ENCODE measurements at regions not wholly inside any gene's neighbourhood (a gene's known extent, or its start where the extent isn't known, plus 50 kb on each side); places are given as distances from the start of the nearest gene placed in this dataset.

DNA sequence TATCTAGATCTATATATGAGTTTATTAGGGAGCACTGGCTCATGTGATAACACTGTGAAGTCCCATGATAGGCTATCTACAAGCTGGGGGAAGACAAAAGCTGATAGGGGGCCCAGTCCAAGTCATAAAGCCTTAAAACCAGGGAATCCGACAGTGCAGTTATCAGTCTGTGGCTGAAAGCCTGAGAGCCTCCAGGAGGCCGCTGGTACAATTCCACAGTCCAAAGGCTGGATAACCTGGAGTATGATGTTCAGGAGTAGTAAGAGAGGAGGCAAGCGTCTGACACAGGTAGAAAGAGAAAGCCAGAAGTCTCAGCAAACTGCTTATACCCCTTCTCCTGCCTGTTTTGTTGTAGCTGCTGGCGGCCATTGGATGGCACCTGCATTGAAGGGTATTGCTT lies 177.6 kb upstream of the SPRY1 start:
- Histone ChIP-seq H3K36me3 (replicated peaks; ENCODE audit: low read depth, low read length) (no peaks in the 10 kb centered on the region), H3K27me3 (ENCODE audit: low read depth, low read length) (no peaks in the 10 kb centered on the region), H3K27ac (ENCODE audit: low read length) (no peak overlapping the region), H2AFZ (ENCODE audit: low read depth, low read length) (no peak overlapping the region), H4K20me1 (ENCODE audit: insufficient read depth, low read length) (no peaks in the 10 kb centered on the region), H3K9me3 (ENCODE audit: insufficient read depth, low read length) (no peaks in the 10 kb centered on the region), H3K4me2 (ENCODE audit: low read length) (no peak overlapping the region), H3K9ac (ENCODE audit: low read length) (no peak overlapping the region), H3K4me1 (ENCODE audit: low read length) (no peaks in the 10 kb centered on the region; the same call in 1 of the 2 replicates), H3K4me3 (ENCODE audit: low read length) (no peak overlapping the region), H3K79me2 (ENCODE audit: low read length) (no peaks in the 10 kb centered on the region)
- no peak for TF ChIP-seq EZH2phosphoT487 (IDR thresholded peaks at IDR 0.05; ENCODE audit: low read depth)
- TF ChIP-seq, protein P1, sequence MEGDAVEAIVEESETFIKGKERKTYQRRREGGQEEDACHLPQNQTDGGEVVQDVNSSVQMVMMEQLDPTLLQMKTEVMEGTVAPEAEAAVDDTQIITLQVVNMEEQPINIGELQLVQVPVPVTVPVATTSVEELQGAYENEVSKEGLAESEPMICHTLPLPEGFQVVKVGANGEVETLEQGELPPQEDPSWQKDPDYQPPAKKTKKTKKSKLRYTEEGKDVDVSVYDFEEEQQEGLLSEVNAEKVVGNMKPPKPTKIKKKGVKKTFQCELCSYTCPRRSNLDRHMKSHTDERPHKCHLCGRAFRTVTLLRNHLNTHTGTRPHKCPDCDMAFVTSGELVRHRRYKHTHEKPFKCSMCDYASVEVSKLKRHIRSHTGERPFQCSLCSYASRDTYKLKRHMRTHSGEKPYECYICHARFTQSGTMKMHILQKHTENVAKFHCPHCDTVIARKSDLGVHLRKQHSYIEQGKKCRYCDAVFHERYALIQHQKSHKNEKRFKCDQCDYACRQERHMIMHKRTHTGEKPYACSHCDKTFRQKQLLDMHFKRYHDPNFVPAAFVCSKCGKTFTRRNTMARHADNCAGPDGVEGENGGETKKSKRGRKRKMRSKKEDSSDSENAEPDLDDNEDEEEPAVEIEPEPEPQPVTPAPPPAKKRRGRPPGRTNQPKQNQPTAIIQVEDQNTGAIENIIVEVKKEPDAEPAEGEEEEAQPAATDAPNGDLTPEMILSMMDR (IDR thresholded peaks at IDR 0.05; ENCODE audit: low read depth, low read length) = no peak

DNA sequence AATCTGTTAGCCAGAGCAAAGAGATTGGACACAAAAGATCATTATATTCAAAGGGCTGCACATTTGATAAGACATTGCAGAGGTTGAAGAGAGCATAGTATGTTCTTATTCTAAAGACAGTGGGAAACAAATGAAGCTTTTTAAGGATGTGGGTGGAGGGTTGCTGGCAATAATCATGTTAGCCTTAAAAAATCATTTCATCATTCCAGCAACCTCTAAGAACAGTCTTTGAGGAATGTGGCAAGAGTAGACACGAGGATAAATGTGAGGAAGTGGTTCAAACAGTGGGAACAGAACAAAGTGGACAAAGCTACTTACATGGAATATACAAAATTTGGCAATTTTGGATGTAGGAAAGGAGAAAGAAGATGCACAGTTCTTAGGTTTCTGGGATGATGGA lies 167.3 kb upstream of the SPRY1 start:
- no peak for TF ChIP-seq EZH2phosphoT487 (IDR thresholded peaks at IDR 0.05; ENCODE audit: low read depth)
- TF ChIP-seq, protein P1 (IDR thresholded peaks at IDR 0.05; ENCODE audit: low read depth, low read length) = no peak
- Histone ChIP-seq H3K36me3 (replicated peaks; ENCODE audit: low read depth, low read length) (no peaks in the 10 kb centered on the region), H3K4me1 (ENCODE audit: low read length) (peaks cover 17% of the 10 kb centered on the region), H3K27ac (ENCODE audit: low read length) (no peak overlapping the region), H3K9me3 (ENCODE audit: insufficient read depth, low read length) (no peaks in the 10 kb centered on the region), H3K4me3 (ENCODE audit: low read length) (no peak overlapping the region), H2AFZ (ENCODE audit: low read depth, low read length) (no peak overlapping the region), H3K79me2 (ENCODE audit: low read length) (no peaks in the 10 kb centered on the region), H3K27me3 (ENCODE audit: low read depth, low read length) (no peaks in the 10 kb centered on the region), H4K20me1 (ENCODE audit: insufficient read depth, low read length) (no peaks in the 10 kb centered on the region), H3K9ac (ENCODE audit: low read length) (no peak overlapping the region), H3K4me2 (ENCODE audit: low read length) (no peak overlapping the region)

DNA sequence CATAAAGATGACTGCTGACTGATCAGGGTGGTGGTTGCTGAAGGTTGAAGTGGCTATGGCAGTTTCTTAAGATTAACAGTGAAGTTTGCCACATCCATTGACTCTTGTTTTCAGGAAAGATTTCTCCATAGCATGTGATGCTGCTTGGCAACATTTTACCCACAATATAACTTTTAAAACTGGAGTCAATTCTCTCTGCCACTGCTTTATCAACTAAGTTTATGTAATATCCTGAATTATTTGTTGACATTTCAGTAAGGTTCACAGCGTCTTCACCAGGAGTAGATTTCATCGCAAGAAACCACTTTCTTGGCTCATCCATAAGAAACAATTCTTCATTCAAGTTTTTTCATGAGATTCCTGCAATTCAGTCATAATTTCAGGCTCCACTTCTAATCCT lies 166.5 kb upstream of the SPRY1 start:
- Histone ChIP-seq H2AFZ (ENCODE audit: low read depth, low read length) (no peak overlapping the region), H3K4me3 (ENCODE audit: low read length) (no peak overlapping the region), H3K79me2 (ENCODE audit: low read length) (no peaks in the 10 kb centered on the region), H3K9me3 (ENCODE audit: insufficient read depth, low read length) (no peaks in the 10 kb centered on the region), H3K27ac (ENCODE audit: low read length) (no peak overlapping the region), H3K4me2 (ENCODE audit: low read length) (no peak overlapping the region), H3K9ac (ENCODE audit: low read length) (no peak overlapping the region), H3K4me1 (ENCODE audit: low read length) (peaks cover 17% of the 10 kb centered on the region), H3K36me3 (replicated peaks; ENCODE audit: low read depth, low read length) (no peaks in the 10 kb centered on the region), H3K27me3 (ENCODE audit: low read depth, low read length) (no peaks in the 10 kb centered on the region), H4K20me1 (ENCODE audit: insufficient read depth, low read length) (no peaks in the 10 kb centered on the region)
- TF ChIP-seq EZH2phosphoT487 (IDR thresholded peaks at IDR 0.05; ENCODE audit: low read depth) = no peak
- TF ChIP-seq, protein P1 (IDR thresholded peaks at IDR 0.05; ENCODE audit: low read depth, low read length) = no peak

DNA sequence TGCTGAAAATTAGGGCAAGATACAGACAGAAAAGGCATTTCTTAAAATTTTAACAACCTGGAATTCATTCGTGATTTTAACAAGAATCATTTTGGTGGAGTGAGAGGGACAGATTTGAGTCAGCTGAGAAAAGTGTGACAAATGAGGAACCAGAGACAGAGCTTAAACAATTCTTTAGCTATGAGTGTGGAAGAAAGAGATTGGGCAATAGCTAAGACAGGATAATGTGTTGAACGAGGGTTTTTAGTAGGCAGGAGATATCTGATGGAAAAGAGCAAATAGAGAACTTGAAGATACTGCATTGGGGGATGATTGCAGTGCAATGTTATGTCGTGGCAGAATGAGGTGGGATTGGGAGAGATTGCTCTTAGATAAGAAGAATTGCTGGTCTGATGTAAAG lies 164.2 kb upstream of the SPRY1 start:
- H3K4me1 ChIP-seq (ENCODE audit: low read length) = peaks cover 17% of the 10 kb centered on the region
- no peaks in the 10 kb centered on the region for H4K20me1 ChIP-seq (ENCODE audit: insufficient read depth, low read length)
- peak overlapping the region; percentile 24 for H3K4me2 ChIP-seq (ENCODE audit: low read length)
- H3K27me3 ChIP-seq (ENCODE audit: low read depth, low read length) = no peaks in the 10 kb centered on the region
- no peaks in the 10 kb centered on the region for H3K36me3 ChIP-seq (replicated peaks; ENCODE audit: low read depth, low read length)
- no peak overlapping the region for H3K9ac ChIP-seq (ENCODE audit: low read length)
- H3K9me3 ChIP-seq (ENCODE audit: insufficient read depth, low read length) = no peaks in the 10 kb centered on the region
- H3K27ac ChIP-seq (ENCODE audit: low read length) = no peak overlapping the region
- no peaks in the 10 kb centered on the region for H3K79me2 ChIP-seq (ENCODE audit: low read length)
- no peak overlapping the region for H2AFZ ChIP-seq (ENCODE audit: low read depth, low read length)
- TF ChIP-seq, protein P1 (IDR thresholded peaks at IDR 0.05; ENCODE audit: low read depth, low read length) = no peak
- TF ChIP-seq EZH2phosphoT487 (IDR thresholded peaks at IDR 0.05; ENCODE audit: low read depth) = no peak
- no peak overlapping the region for H3K4me3 ChIP-seq (ENCODE audit: low read length)
